ENCODE measurements at regions not wholly inside any gene's neighbourhood (a gene's known extent, or its start where the extent isn't known, plus 50 kb on each side); places are given as distances from the start of the nearest gene placed in this dataset.

DNA sequence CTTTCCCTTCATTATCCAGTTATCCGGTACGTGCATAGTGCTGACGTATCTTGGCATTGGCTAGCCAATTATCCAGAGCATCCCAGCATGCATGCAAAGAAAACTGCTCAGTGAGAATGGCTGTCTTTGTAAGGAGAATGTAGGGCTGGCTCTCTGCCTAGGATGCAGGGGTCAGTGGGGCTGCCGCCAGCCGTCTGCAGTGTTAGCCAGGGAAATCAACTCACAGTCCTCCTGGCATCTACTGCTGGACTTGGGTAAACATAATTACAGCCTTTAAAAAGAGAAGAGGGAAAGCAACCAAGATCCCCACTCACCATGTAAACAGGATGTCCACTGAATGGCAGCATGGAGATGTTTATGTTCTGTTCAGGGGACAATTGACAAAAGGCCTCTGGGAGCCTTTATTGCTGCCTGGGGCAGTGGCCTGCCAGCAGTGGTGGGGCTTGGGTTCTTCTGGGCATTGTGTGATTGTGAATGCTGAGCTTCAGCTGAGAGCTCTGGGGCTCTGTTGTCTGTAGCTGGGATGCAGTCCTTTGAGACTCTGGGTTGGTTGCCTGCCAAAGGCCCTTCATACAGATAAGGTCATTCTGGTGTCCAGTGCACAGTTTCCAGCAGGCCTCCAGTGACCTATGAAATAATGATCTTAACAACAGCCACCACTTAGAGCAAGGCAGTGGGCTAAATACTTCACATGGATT is 121.8 kb downstream of the TBC1D30 start:
- H3K27me3 Mint-ChIP-seq (ENCODE audit: low read depth), result no peaks in the 10 kb centered on the region
- no peak for DNase-seq (ENCODE audit: low spot score)
- no peaks in the 10 kb centered on the region for H3K9me3 Mint-ChIP-seq
- ChIA-PET CTCF (no interaction called here), POLR2A (no interaction called here)
- no peak for ATAC-seq
- H3K36me3 Mint-ChIP-seq, result no peaks in the 10 kb centered on the region
- no peak overlapping the region for H3K27ac Mint-ChIP-seq
- H3K4me1 Mint-ChIP-seq, result peaks cover 5% of the 10 kb centered on the region
- TF ChIP-seq ATF1 (CRISPR knock-in tag; IDR thresholded peaks at IDR 0.05) (no peak), FOXJ3 (CRISPR knock-in tag; IDR thresholded peaks at IDR 0.05; ENCODE audit: borderline replicate concordance) (no peak)
- H3K4me3 Mint-ChIP-seq, result no peak overlapping the region

GRCh38 chr12:64950711-64951298 is 126.4 kb downstream of the TBC1D30 start:
- H3K36me3 Mint-ChIP-seq, result no peaks in the 10 kb centered on the region
- DNase-seq (ENCODE audit: low spot score) (no peak), ATAC-seq (no peak)
- ChIA-PET CTCF (interaction anchor here (0.8 to 1.1 kb wide), 2 partner anchors 88 to 652 kb away, joined by 3 read pairs; no protein-coding TSS in a partner anchor), POLR2A (no interaction called here)
- H3K9me3 Mint-ChIP-seq, result no peaks in the 10 kb centered on the region
- peaks cover 14% of the 10 kb centered on the region for H3K4me1 Mint-ChIP-seq
- no peaks in the 10 kb centered on the region for H3K27me3 Mint-ChIP-seq (ENCODE audit: low read depth)
- TF ChIP-seq ELF4 (CRISPR knock-in tag; IDR thresholded peaks at IDR 0.05; ENCODE audit: low read depth) (no peak), ZNF425 (CRISPR knock-in tag; conservative IDR thresholded peaks at IDR 0.05) (no peak), SMAD4 (CRISPR knock-in tag; IDR thresholded peaks at IDR 0.05) (no peak), ZNF138 (CRISPR knock-in tag; conservative IDR thresholded peaks at IDR 0.05) (no peak), CREB1 (CRISPR knock-in tag; IDR thresholded peaks at IDR 0.05) (no peak), PRRX2 (CRISPR knock-in tag; IDR thresholded peaks at IDR 0.05) (no peak)
- TF ChIP-seq, protein P1, sequence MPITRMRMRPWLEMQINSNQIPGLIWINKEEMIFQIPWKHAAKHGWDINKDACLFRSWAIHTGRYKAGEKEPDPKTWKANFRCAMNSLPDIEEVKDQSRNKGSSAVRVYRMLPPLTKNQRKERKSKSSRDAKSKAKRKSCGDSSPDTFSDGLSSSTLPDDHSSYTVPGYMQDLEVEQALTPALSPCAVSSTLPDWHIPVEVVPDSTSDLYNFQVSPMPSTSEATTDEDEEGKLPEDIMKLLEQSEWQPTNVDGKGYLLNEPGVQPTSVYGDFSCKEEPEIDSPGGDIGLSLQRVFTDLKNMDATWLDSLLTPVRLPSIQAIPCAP (CRISPR knock-in tag; IDR thresholded peaks at IDR 0.05), result no peak
- TF ChIP-seq, protein P2, sequence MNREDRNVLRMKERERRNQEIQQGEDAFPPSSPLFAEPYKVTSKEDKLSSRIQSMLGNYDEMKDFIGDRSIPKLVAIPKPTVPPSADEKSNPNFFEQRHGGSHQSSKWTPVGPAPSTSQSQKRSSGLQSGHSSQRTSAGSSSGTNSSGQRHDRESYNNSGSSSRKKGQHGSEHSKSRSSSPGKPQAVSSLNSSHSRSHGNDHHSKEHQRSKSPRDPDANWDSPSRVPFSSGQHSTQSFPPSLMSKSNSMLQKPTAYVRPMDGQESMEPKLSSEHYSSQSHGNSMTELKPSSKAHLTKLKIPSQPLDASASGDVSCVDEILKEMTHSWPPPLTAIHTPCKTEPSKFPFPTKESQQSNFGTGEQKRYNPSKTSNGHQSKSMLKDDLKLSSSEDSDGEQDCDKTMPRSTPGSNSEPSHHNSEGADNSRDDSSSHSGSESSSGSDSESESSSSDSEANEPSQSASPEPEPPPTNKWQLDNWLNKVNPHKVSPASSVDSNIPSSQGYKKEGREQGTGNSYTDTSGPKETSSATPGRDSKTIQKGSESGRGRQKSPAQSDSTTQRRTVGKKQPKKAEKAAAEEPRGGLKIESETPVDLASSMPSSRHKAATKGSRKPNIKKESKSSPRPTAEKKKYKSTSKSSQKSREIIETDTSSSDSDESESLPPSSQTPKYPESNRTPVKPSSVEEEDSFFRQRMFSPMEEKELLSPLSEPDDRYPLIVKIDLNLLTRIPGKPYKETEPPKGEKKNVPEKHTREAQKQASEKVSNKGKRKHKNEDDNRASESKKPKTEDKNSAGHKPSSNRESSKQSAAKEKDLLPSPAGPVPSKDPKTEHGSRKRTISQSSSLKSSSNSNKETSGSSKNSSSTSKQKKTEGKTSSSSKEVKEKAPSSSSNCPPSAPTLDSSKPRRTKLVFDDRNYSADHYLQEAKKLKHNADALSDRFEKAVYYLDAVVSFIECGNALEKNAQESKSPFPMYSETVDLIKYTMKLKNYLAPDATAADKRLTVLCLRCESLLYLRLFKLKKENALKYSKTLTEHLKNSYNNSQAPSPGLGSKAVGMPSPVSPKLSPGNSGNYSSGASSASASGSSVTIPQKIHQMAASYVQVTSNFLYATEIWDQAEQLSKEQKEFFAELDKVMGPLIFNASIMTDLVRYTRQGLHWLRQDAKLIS (CRISPR knock-in tag; IDR thresholded peaks at IDR 0.05; ENCODE audit: borderline replicate concordance), result no peak
- TF ChIP-seq, protein P3, sequence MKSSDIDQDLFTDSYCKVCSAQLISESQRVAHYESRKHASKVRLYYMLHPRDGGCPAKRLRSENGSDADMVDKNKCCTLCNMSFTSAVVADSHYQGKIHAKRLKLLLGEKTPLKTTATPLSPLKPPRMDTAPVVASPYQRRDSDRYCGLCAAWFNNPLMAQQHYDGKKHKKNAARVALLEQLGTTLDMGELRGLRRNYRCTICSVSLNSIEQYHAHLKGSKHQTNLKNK (CRISPR knock-in tag; IDR thresholded peaks at IDR 0.05), result no peak
- no peak overlapping the region for H3K27ac Mint-ChIP-seq
- H3K4me3 Mint-ChIP-seq, result no peak overlapping the region

- Mint-ChIP-seq H3K36me3 (no peaks in the 10 kb centered on the region), H3K27me3 (ENCODE audit: low read depth) (no peaks in the 10 kb centered on the region; the same call in 1 of the 2 replicates), H3K4me3 (no peak overlapping the region), H3K27ac (no peak overlapping the region), H3K4me1 (peaks cover 23% of the 10 kb centered on the region), H3K9me3 (peaks cover 5% of the 10 kb centered on the region; the same call in 1 of the 2 replicates)
- DNase-seq (ENCODE audit: low spot score) (no peak), ATAC-seq (no peak)
- ChIA-PET CTCF (no interaction called here), POLR2A (no interaction called here)
- TF ChIP-seq SMAD4 (CRISPR knock-in tag; IDR thresholded peaks at IDR 0.05) (no peak), TEAD4 (CRISPR knock-in tag; IDR thresholded peaks at IDR 0.05) (no peak), HMGA2 (CRISPR knock-in tag; IDR thresholded peaks at IDR 0.05) (no peak), EMX1 (CRISPR knock-in tag; IDR thresholded peaks at IDR 0.05) (no peak), ZBTB21 (CRISPR knock-in tag; IDR thresholded peaks at IDR 0.05; ENCODE audit: borderline replicate concordance) (no peak), JAZF1 (CRISPR knock-in tag; IDR thresholded peaks at IDR 0.05) (no peak), PRRX2 (CRISPR knock-in tag; IDR thresholded peaks at IDR 0.05) (no peak), ATF6 (CRISPR knock-in tag; IDR thresholded peaks at IDR 0.05) (no peak), RORB (CRISPR knock-in tag; IDR thresholded peaks at IDR 0.05) (no peak), ZNF281 (CRISPR knock-in tag; IDR thresholded peaks at IDR 0.05) (no peak)
- TF ChIP-seq, protein P3 (CRISPR knock-in tag; IDR thresholded peaks at IDR 0.05), result no peak
Observed at GRCh38 chr12:64951944-64952343, 127.5 kb downstream of the TBC1D30 start.
